Immature natural killer cell (primary cell): ENCODE measurements at regions not wholly inside any gene's neighbourhood (a gene's known extent, or its start where the extent isn't known, plus 50 kb on each side); places are given as distances from the start of the nearest gene placed in this dataset.

Experiments
- DNase-seq, 3 donors: peaks; one replicate each; pipeline ENCODE4 v3.0.0; 2022; ENCODE audit warnings: mixed read lengths in 1 of 3
- H3K27ac Mint-ChIP-seq, 6 donors: one replicate each; pipeline ENCODE4 v1.8.0; 2020; ENCODE audit warnings: mixed read lengths in 6 of 6, mild to moderate bottlenecking in 5 of 6, inconsistent platforms in 4 of 6, moderate library complexity in 3 of 6
- H3K27me3 Mint-ChIP-seq, 3 donors: one replicate each; pipeline ENCODE4 v1.8.0; 2020 to 2021; ENCODE audit warnings: low read depth in 3 of 3, mild to moderate bottlenecking in 3 of 3, mixed read lengths in 3 of 3, moderate library complexity in 3 of 3, inconsistent platforms in 1 of 3
- H3K36me3 Mint-ChIP-seq, 3 donors: one replicate each; pipeline ENCODE4 v1.8.0; 2020; ENCODE audit warnings: mixed read lengths in 3 of 3, inconsistent platforms in 2 of 3, mild to moderate bottlenecking in 2 of 3
- H3K4me1 Mint-ChIP-seq, 2 donors: one replicate each; pipeline ENCODE4 v1.8.0; 2020; ENCODE audit warnings: inconsistent platforms in 2 of 2, mild to moderate bottlenecking in 2 of 2, mixed read lengths in 2 of 2, moderate library complexity in 1 of 2
- H3K4me3 Mint-ChIP-seq, 5 donors: one replicate each; pipeline ENCODE4 v1.8.0; 2020; ENCODE audit warnings: mild to moderate bottlenecking in 5 of 5, mixed read lengths in 5 of 5, inconsistent platforms in 3 of 5, moderate library complexity in 3 of 5
- H3K9me3 Mint-ChIP-seq, 6 donors: one replicate each; pipeline ENCODE4 v1.8.0; 2020; ENCODE audit warnings: mild to moderate bottlenecking in 6 of 6, mixed read lengths in 6 of 6, inconsistent platforms in 4 of 6, moderate library complexity in 3 of 6

DNA sequence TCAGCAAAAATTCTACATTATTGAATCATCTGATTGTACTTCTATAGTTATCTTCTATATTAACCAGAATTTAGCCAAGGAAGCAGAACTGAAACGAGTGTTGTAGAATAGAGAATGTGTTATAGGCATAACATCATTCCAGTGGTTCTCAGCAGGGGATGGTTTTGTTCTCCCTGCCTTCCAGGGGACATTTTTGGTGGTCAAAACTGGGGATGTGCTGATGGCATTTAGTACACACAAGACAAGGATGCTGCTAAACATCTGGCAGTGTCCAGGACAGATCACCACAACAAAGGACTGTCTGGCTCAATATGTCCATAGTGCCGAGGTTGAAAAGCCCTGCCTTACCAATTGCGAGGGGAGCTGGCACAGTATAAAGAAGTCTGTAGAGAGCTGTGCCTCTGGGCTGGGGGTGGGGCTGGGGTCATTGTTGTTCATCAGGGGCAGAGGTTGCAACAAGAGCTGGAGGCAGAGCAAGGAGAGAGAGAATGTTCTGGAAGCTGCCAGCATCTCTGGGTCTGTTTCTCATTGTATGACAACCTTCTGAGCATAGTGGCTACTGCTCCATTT, 1472.8 kb downstream of the AACS start:
- no peaks in the 10 kb centered on the region for H3K36me3 Mint-ChIP-seq
- peaks cover 0 to 4% (median 2%) of the 10 kb centered on the region in 3 donors for H3K27me3 Mint-ChIP-seq
- no peak overlapping the region for H3K4me3 Mint-ChIP-seq
- DNase-seq: no peak
- H3K4me1 Mint-ChIP-seq: no peaks in the 10 kb centered on the region
- H3K9me3 Mint-ChIP-seq: peaks cover 0 to 15% (median 5%) of the 10 kb centered on the region in 6 donors
- H3K27ac Mint-ChIP-seq: no peak overlapping the region

DNA sequence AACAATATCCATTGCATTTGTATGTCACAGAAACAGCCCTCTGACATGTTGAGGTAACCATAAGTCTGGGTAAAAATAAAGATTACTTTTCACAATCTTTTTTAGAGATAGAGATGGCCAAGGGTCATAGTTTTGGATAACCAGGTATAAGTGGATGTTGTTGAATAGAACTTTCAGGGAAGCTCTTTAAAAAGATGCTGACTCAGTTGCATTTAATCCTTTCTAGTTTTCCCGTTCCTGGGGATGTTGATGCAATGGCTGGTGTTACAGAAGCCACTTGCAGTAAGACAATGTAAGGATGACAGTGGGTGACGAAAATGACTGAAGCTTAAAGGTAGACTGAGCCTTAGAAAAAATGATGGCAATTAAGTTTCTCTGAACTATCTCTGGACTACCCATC, 1473.7 kb downstream of the AACS start:
- Mint-ChIP-seq H3K9me3 (peaks cover 0 to 17% (median 4%) of the 10 kb centered on the region in 6 donors), H3K36me3 (no peaks in the 10 kb centered on the region), H3K27ac (no peak overlapping the region), H3K4me1 (no peaks in the 10 kb centered on the region), H3K27me3 (peaks cover 0 to 4% (median 2%) of the 10 kb centered on the region in 3 donors), H3K4me3 (no peak overlapping the region)
- DNase-seq: no peak

DNA sequence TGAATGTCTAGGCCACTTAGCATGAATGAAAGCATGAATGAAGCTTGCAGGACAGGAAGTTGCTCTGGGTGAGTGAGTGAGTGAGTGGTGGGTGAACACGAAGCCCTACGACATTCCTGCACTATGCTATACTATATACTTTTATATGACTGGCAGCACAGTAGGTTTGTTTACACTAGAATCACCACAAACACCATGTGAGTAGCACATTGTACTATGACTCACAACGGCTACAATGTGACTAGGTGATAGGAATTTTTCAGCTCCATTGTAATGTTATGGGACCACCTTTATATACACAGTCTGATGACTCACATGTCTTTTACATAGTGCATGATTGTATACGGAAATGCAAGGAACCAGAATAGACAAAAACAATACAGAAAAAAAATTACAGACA, 1480.2 kb downstream of the AACS start:
- Mint-ChIP-seq H3K4me3 (no peak overlapping the region), H3K9me3 (peaks cover 0 to 8% (median 4%) of the 10 kb centered on the region in 6 donors), H3K4me1 (no peaks in the 10 kb centered on the region), H3K27me3 (peaks cover 1 to 4% (median 2%) of the 10 kb centered on the region in 3 donors), H3K27ac (no peak overlapping the region), H3K36me3 (no peaks in the 10 kb centered on the region)
- DNase-seq: no peak

DNA sequence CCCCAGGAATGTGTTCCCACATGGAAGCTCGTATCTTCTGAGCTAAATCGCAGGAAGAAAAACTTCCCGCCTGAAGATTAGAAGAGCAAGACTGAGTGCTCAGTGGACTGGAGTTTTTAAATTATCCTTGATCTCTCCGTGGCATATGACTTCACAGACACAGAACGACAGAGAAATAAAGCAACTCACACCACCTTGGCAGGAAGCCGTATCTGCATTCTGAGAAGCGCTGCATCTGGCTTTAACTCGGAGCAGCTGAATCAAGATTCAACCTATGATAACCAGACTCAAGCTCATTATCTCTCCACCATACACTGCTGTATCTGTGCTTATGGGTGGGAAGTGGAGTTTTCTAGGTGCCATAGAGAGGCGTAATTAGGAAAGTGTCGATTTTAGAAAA, 1482.7 kb downstream of the AACS start:
- H3K27me3 Mint-ChIP-seq: peaks cover 0 to 1% (median 0%) of the 10 kb centered on the region in 3 donors
- DNase-seq: no peak
- no peak overlapping the region for H3K27ac Mint-ChIP-seq
- no peaks in the 10 kb centered on the region for H3K36me3 Mint-ChIP-seq
- H3K4me3 Mint-ChIP-seq: no peak overlapping the region
- no peaks in the 10 kb centered on the region for H3K4me1 Mint-ChIP-seq
- peaks cover 0 to 10% (median 2%) of the 10 kb centered on the region in 6 donors for H3K9me3 Mint-ChIP-seq

DNA sequence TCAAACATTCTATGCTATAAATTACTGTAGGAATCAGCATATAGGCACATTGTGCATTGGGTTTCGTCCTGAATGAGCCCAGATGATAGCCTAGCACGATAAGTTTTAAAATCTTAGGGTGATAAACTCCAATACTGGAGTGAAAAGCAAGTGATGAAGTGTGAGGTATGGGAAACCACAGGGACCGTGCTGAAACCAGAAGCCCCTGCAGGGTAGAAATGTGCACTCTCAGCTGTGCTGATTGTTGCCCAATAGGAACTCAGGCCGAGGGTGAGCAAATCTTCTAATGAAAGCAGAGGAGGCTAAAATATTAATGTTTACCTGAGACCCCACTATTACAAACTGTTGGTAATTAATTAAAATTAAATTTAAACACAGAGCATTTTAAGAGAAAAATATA, 1486.6 kb downstream of the AACS start:
- Mint-ChIP-seq H3K4me1 (no peaks in the 10 kb centered on the region), H3K4me3 (no peak overlapping the region), H3K27me3 (peaks cover 0 to 5% (median 1%) of the 10 kb centered on the region in 3 donors), H3K27ac (no peak overlapping the region), H3K9me3 (peaks cover 0 to 18% (median 8%) of the 10 kb centered on the region in 6 donors), H3K36me3 (no peaks in the 10 kb centered on the region)
- no peak for DNase-seq

DNA sequence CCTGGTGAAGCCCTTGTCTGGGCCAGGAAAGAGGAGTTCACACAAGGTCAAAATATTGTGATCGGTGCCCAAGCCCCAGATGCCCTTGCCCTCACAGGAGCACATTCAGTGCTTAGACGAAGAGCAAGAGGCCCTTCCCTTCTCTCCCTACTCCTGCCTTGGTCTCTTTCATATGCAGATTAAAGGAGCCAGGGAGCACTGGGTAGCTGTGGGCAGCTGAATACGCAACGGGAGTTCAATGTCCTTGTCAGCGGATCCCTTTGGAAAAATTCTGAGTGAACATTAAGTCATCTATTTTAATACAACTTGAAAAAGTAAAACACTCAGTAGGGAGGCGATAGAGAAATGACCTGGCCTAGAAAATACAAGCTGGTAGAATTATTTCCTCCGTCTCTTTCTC, 1489.4 kb downstream of the AACS start:
- no peaks in the 10 kb centered on the region for H3K36me3 Mint-ChIP-seq
- peaks cover 0 to 14% (median 6%) of the 10 kb centered on the region in 6 donors for H3K9me3 Mint-ChIP-seq
- no peaks in the 10 kb centered on the region for H3K4me1 Mint-ChIP-seq
- H3K27me3 Mint-ChIP-seq: peaks cover 0 to 5% (median 1%) of the 10 kb centered on the region in 3 donors
- no peak overlapping the region for H3K4me3 Mint-ChIP-seq
- no peak for DNase-seq
- no peak overlapping the region for H3K27ac Mint-ChIP-seq

DNA sequence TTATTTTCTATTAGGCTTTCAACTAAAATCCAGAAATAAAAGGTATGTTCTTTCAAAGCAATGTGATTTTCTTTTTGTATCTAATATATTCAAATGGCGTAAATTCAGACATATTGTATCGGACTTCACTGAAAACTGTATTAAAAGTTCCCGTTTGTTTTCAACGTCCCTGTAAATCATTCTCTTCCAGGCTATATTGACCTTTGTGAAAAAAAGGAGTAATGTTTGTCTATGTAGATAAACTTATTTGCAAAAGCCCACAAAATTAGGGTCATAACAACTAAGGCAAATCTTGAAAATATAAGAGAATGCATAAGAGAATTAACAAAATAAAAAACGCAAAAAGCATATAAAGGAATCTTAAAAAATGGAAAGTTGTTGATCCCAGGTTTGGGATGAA, 1492.4 kb downstream of the AACS start:
- DNase-seq: no peak
- H3K36me3 Mint-ChIP-seq: no peaks in the 10 kb centered on the region
- H3K9me3 Mint-ChIP-seq: peaks cover 0 to 18% (median 11%) of the 10 kb centered on the region in 6 donors
- H3K4me1 Mint-ChIP-seq: no peaks in the 10 kb centered on the region
- peaks cover 0 to 12% (median 0%) of the 10 kb centered on the region in 3 donors for H3K27me3 Mint-ChIP-seq
- no peak overlapping the region for H3K4me3 Mint-ChIP-seq
- no peak overlapping the region for H3K27ac Mint-ChIP-seq

DNA sequence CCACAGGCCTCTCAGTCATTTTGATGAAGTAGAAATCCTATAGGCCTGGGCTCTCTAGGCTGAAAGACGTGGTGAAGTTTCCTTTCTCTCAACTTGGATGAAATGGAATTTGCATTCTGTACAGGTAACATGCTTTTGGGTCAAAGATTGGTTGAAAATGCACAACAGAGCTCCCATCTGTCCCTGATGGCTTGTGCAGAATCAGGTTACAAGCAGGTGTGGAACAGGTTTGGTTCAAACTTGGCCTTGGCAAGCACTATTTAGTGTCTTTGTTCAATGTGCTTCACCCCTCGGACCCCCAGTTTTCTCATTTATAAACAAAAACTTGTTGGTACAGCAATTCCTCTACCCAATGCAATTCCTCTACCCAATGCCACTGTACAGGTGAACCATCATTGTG, 1493.0 kb downstream of the AACS start:
- Mint-ChIP-seq H3K9me3 (peaks cover 0 to 20% (median 11%) of the 10 kb centered on the region in 6 donors), H3K4me3 (no peak overlapping the region), H3K36me3 (no peaks in the 10 kb centered on the region), H3K4me1 (no peaks in the 10 kb centered on the region), H3K27me3 (peaks cover 0 to 12% (median 0%) of the 10 kb centered on the region in 3 donors), H3K27ac (no peak overlapping the region)
- DNase-seq: no peak

DNA sequence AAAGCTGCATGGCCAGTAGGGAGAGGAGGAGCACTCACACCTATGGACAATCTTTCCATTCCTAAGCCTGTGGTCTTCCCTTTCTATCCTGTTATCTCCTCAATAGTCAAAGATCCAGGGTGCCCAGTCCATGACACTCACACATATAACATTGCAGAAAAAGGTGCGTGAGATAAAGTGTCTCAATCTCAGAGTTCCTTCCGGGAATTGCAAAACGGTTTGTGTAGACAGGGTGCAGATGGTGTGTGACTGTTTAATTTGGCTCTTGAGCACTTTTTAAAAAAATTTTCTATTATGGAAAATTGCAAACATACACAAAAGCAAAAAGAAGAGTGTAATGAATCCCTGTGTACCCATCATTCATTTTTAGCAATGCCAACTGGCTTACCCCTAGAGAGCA, 1493.6 kb downstream of the AACS start:
- no peak overlapping the region for H3K27ac Mint-ChIP-seq
- H3K27me3 Mint-ChIP-seq: peaks cover 0 to 12% (median 0%) of the 10 kb centered on the region in 3 donors
- no peaks in the 10 kb centered on the region for H3K4me1 Mint-ChIP-seq
- no peak for DNase-seq
- no peak overlapping the region for H3K4me3 Mint-ChIP-seq
- H3K9me3 Mint-ChIP-seq: peaks cover 0 to 26% (median 11%) of the 10 kb centered on the region in 6 donors
- H3K36me3 Mint-ChIP-seq: no peaks in the 10 kb centered on the region

DNA sequence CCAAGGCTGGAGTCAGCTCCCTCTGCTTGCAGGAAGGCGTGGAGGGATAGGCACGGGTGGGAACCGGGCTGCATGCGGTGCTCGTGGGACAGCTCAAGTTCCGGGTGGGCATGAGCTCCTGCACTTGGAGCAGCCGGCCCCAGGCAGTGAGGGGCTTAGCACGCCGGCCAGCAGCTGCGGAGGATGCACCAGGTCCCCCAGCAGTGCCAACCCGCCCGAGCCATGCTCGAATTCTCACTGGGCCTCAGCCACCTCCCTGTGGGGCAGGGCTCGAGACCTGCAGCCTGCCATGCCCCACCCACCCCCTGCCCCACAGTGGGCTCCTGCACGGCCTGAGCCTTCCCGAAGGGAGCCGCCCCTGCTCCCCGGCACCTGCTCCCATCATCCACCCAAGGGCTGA, 1501.8 kb downstream of the AACS start:
- no peak for DNase-seq
- Mint-ChIP-seq H3K27ac (no peak overlapping the region), H3K4me1 (no peaks in the 10 kb centered on the region), H3K4me3 (no peak overlapping the region), H3K9me3 (peaks cover 0 to 37% (median 6%) of the 10 kb centered on the region in 6 donors), H3K36me3 (peaks cover 0 to 4% (median 0%) of the 10 kb centered on the region in 3 donors), H3K27me3 (peaks cover 0 to 5% (median 4%) of the 10 kb centered on the region in 3 donors)

DNA sequence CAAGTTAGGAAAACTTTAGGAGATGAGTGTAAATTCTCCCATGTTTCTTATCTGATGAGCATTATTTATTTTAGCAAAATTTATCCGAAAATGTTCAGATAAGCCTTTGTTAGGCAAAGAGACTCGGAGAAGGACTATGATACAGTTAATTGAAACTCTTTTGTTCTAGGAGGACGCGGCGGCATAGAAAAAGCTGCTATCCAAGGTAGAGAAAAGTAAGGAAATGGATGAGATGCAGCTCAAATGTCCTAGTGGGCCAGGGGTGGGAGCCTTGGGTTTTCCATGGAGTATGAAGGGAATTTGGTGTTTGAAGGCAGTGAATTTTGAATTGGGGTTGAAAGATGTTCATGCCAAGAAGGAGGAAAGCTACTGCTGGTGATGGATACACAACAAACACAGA, 1504.5 kb downstream of the AACS start:
- Mint-ChIP-seq H3K9me3 (peaks cover 0 to 27% (median 4%) of the 10 kb centered on the region in 6 donors), H3K27ac (no peak overlapping the region), H3K27me3 (peaks cover 0 to 4% (median 0%) of the 10 kb centered on the region in 3 donors), H3K4me3 (no peak overlapping the region), H3K4me1 (no peaks in the 10 kb centered on the region), H3K36me3 (peaks cover 0 to 4% (median 0%) of the 10 kb centered on the region in 3 donors)
- no peak for DNase-seq

DNA sequence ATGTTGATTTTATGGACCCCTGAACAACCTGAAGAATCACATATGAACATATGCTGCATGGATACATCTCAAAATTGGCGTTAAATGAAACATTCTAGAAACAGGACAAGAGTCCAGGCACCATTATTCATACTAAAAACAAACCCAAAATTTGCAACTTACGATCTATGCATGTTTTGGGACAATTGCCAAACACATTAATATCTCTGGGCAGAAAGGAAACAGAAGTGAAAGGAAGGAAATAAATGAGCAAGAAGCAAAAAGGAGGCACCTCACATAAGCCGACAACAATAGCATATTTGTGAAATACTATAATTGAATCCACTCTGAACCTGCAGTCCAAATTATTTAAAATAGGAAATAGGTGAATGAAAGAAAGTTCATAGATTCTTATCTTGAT, 1505.3 kb downstream of the AACS start:
- Mint-ChIP-seq H3K36me3 (peaks cover 0 to 4% (median 0%) of the 10 kb centered on the region in 3 donors), H3K27ac (no peak overlapping the region), H3K4me3 (no peak overlapping the region), H3K4me1 (no peaks in the 10 kb centered on the region), H3K9me3 (peaks cover 0 to 25% (median 4%) of the 10 kb centered on the region in 6 donors), H3K27me3 (peaks cover 0 to 4% (median 0%) of the 10 kb centered on the region in 3 donors)
- DNase-seq: no peak

DNA sequence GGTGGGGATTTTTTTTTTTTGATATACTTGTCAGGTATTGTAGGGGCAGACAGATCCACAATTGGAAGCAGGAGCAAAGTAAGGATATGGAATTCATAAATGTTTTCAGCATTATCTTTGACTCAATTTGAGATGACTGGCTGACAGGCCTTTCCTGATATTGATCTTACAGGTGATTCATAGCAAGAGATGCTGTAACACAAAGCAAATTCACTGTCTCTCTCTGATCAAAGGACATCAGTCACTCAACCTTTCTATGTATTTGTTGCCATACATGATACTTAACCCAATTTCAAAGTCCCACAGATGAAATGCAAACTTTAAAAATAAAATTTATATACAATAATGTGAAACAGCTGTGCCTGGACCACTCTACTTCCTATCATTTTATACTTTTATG, 1506.9 kb downstream of the AACS start:
- Mint-ChIP-seq H3K36me3 (no peaks in the 10 kb centered on the region), H3K27ac (no peak overlapping the region), H3K4me3 (no peak overlapping the region), H3K9me3 (peaks cover 0 to 20% (median 4%) of the 10 kb centered on the region in 6 donors), H3K27me3 (peaks cover 0 to 6% (median 2%) of the 10 kb centered on the region in 3 donors), H3K4me1 (no peaks in the 10 kb centered on the region)
- DNase-seq: no peak

DNA sequence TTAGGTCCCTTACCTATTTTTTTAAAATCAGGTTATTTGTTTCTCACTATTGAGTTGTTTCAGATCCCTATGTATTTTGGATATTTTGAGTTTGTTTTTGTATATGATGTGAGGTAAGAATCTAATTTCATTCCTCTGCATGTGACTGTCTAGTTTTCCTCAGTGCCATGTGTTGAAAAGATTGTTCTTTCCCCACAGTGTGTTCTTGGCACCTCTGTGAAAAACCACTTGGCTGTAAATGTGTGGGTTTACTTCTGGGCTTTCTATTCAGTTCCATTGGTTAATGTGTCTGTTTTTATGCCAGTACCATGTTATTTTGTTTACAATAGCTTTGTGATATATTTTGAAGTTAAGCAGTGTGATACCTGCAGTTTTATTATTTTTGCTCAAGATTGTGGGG, 1516.4 kb downstream of the AACS start:
- Mint-ChIP-seq H3K27me3 (peaks cover 0 to 2% (median 2%) of the 10 kb centered on the region in 3 donors), H3K4me1 (no peaks in the 10 kb centered on the region), H3K36me3 (no peaks in the 10 kb centered on the region), H3K9me3 (peaks cover 0 to 7% (median 0%) of the 10 kb centered on the region in 6 donors), H3K4me3 (no peak overlapping the region), H3K27ac (no peak overlapping the region)
- no peak for DNase-seq

DNA sequence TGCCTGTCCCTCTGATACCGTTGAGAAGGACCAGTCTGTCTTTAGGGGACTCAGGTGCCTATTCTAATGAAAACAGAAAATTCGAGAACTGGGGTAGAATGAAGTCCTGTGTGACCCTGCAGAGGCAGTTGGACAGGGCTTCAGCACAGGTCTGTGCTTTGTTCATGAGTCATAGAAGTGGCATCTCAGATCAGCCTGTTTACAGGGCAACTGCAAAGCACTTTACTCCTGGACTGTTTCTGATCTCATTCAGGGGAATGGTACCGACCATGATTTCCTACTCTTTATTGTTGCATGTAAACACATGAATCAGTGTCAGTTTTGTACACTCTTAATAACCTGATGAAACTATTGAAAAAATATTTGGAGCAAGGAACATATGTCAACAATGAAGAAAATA, 1517.0 kb downstream of the AACS start:
- Mint-ChIP-seq H3K27ac (no peak overlapping the region), H3K36me3 (no peaks in the 10 kb centered on the region), H3K4me3 (no peak overlapping the region), H3K27me3 (no peaks in the 10 kb centered on the region), H3K9me3 (peaks cover 0 to 3% (median 0%) of the 10 kb centered on the region in 6 donors), H3K4me1 (no peaks in the 10 kb centered on the region)
- DNase-seq: no peak
